Activated T-helper 1 cell treated with Interleukin-2 at 50 U/mL for 16 hours (primary cell): ENCODE measurements at regions not wholly inside any gene's neighbourhood (a gene's known extent, or its start where the extent isn't known, plus 50 kb on each side); places are given as distances from the start of the nearest gene placed in this dataset.

Experiments used
- DNase-seq: peaks from one replicate; pipeline ENCODE4 v3.0.0-alpha.2; 2020; ENCODE audit warnings: low read depth

DNA sequence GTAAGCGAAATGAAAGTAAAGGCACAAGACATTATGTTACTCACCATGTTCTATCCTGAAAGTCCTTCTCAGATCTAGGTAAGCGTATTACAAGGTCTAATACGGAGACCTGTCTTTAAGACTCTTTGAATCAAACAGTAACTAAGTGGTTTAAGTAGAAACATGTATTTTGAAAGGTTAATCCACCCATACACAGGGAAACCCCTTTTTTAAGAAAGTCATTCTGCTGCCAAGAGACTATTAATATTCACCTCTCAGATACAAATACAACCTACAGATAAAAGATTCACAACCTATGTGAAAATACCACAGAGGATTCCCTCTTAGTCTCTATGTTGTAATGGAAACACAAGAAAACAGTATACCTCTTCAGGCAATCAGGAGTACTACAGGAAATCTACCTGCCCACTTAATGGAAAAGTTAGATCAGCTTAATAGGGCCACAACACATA, 63.2 kb upstream of the TNIP3 start:
- no peak for DNase-seq

DNA sequence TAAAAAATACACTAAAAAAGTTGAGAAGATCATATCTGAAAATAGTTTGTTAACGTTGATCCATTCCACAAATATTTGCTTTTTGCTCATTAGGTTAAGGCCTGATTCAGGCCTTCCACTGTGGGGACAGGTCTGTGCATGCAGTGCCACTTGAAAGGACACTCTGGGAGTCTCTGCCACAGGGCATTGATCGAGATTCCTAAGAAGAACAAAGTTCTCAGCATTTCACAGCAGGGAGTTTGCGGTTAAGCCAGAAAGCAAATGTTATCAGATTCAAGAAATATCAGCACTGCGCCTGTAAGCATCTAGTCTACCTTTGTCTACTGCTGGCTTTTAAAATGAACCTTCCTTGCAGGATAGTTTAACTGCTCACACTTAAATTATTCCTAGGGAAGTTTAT, 62.2 kb upstream of the TNIP3 start:
- DNase-seq: no peak

DNA sequence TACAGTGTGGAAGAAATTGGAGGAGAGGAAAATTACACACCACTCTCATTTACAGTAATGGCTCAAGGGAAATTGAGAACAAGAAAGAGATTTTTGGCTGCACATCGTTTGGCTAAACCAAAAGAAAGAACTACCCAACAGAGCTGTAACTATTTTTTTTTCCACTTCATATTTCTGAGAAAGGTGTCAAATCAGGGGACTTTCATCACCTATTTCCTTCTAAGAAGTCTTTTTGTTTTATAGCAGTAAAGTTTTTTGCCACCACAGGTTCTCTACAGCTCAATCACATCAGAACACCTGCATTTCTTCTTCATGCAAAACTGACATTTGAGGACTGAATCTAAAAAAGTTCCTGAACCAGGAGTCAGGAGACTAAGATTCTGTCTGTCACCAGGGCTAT, 57.5 kb upstream of the TNIP3 start:
- no peak for DNase-seq

DNA sequence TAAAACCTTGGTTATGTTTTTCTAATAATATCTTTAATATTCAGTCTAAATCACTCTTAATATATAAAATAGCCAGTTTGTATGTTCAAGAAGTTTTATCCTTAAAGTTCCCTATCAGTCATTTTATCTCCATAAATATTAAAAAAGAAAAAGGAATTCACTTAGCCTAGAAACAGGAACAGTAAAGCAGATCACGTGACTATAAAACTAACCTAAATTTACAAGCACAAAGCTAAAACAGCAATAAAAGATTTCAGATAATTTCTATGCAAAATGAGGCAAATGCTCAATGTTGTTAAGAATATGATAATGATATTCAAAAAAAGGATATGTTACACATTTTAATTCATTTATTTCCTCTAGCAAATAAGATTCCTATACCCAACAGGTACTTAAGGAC, 57.1 kb upstream of the TNIP3 start:
- no peak for DNase-seq

DNA sequence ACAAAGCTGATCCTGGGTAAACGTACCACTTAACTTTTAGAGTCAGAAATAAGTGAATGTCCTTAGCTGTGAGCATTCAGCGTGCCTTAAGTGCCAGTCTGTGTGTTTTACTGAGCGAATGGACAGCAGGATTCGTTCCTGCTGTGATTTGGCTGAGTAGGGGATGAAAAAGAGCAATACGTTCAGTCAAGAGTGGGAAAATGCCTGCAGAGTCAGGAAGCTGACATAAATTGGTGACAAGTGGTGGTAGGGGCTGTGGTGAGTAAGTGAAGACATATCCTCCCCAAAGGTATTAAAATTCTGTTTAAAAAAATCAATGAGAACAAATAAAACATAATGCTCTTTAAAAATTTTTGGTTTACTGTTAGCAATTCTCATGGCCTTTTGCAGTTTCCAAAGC, 56.6 kb upstream of the TNIP3 start:
- no peak for DNase-seq

DNA sequence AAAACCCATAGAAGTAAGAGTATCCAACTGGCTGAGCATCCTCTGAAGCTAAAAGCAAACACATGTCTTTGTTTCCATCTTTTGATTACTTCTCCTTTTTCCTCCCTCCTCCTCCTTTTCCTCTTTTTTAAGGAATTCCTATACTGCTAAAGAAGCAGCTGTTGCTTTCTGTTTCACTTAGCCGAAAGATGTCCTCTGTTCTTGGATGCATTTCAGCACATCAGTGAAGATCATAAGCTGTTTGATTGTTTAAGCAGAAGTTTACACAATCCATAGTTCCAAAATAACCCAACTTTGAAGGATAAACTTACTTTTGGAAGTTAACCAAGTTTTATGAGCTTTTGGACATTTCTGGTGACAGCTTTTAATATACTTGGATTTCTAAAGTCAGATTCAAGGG, 55.1 kb upstream of the TNIP3 start:
- no peak for DNase-seq

DNA sequence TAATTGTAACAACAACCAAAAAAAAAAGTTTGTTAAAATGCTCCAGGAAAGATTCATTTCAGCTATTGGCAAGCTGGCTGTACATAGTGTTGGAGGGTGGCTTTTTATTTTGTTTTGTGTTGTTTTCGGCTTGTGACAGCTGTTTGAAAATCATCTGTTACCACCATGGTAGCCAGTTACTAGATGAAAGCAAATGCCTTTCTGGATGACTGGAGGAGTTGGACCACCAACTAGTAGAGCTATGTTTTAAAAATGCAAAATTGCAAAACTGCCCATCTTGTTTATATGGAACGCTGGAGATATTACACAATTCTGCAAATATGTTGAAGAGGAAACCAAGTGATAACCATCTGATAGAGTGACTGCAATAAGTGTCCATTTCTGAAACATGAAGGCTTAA, 53.2 kb upstream of the TNIP3 start:
- DNase-seq: no peak

DNA sequence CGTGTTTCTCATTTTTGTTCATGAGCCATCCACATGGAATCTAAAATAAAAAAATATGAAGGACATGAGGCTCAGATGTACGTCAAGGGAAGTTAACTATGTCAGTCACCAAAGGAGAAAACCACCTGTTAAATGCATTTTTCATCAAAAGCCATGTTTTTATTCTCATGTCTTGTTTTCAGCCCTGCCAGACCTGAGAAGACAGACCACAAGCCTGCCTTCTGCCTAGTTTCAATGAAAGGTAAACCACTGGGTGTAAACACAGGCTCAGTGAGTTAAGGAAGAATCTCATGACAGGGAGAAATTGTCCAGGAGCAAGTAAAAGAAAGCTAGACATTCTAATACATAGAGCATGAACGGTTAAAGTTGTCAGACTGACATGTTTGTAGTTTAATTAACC, 52.3 kb upstream of the TNIP3 start:
- no peak for DNase-seq

DNA sequence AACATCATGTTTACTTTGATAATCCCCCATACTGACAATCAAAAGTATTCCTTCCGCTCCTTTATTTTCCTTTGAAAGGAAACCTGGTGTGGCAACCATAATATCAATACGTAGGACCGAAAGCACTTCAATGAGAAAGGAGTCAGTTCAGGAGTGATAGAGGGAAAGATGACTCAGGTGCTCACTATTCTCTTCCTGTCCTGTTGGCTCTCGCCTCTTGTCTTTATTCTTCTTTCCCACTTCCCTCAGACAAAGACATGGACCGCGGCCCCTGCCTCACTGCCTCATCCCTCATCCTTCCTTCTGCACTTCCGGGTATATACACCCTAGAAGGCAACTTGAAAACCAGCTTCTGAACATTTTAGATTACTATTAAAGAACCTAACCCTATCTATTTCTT, 49.8 kb upstream of the TNIP3 start:
- no peak for DNase-seq
